Right atrium auricular region (tissue), 2 donors: ENCODE measurements at regions not wholly inside any gene's neighbourhood (a gene's known extent, or its start where the extent isn't known, plus 50 kb on each side); places are given as distances from the start of the nearest gene placed in this dataset.

Experiments used
- DNase-seq: peaks from one replicate; pipeline ENCODE4 v3.0.0-alpha.2; 2019; ENCODE audit warnings: low spot score
- H3K27ac ChIP-seq, 2 donors: fragments of 200-600 bp; sonication (generic); 1 replicate in 1 of 2; 2 replicates in 1 of 2; pipeline ENCODE4 v1.5.1; 2016 to 2019
- H3K27me3 ChIP-seq, 2 donors: fragments of 200-600 bp; sonication (generic); one replicate each; pipeline versions ENCODE4 v1.5.1 to v1.6.0; 2017 to 2019
- H3K36me3 ChIP-seq: fragments of 200-600 bp; sonication (generic); one replicate; pipeline ENCODE4 v1.5.1; 2016
- H3K4me1 ChIP-seq, 2 donors: fragments of 200-600 bp; sonication (generic); one replicate each; pipeline versions ENCODE4 v1.5.1 to v1.6.0; 2017 to 2019
- H3K4me3 ChIP-seq, 2 donors: fragments of 200-600 bp; sonication (generic); 1 replicate in 1 of 2; 2 replicates in 1 of 2; pipeline ENCODE4 v1.5.1; 2017 to 2019; ENCODE audit warnings: mild to moderate bottlenecking in 1 of 2, moderate library complexity in 1 of 2
- H3K9me3 ChIP-seq, 2 donors: fragments of 200-600 bp; sonication (generic); one replicate each; pipeline ENCODE4 v1.5.1; 2019
- CTCF ChIP-seq, 2 donors: fragments of 200-600 bp; sonication (generic); IDR thresholded peaks; one replicate each; pipeline ENCODE4 v1.5.1; 2019; ENCODE audit warnings: antibody characterized with exemption in 2 of 2

GRCh38 chr10:130871406-130871805 is 440.1 kb downstream of the TCERG1L start:
- Histone ChIP-seq H3K9me3 (no peaks in the 10 kb centered on the region), H3K4me1 (no peaks in the 10 kb centered on the region), H3K4me3 (no peak overlapping the region), H3K36me3 (no peaks in the 10 kb centered on the region), H3K27ac (no peak overlapping the region), H3K27me3 (no peaks in the 10 kb centered on the region)
- DNase-seq: no peak
- no peak for TF ChIP-seq CTCF (IDR thresholded peaks at IDR 0.05)

GRCh38 chr10:130873636-130874035 is 437.9 kb downstream of the TCERG1L start:
- Histone ChIP-seq H3K27me3 (no peaks in the 10 kb centered on the region), H3K36me3 (no peaks in the 10 kb centered on the region), H3K27ac (no peak overlapping the region), H3K4me3 (no peak overlapping the region), H3K9me3 (no peaks in the 10 kb centered on the region), H3K4me1 (no peaks in the 10 kb centered on the region)
- no peak for DNase-seq
- no peak for TF ChIP-seq CTCF (IDR thresholded peaks at IDR 0.05)

- no peak overlapping the region for H3K27ac ChIP-seq
- H3K4me1 ChIP-seq: no peaks in the 10 kb centered on the region
- H3K9me3 ChIP-seq: no peaks in the 10 kb centered on the region
- H3K4me3 ChIP-seq: no peak overlapping the region
- DNase-seq: no peak
- H3K27me3 ChIP-seq: no peaks in the 10 kb centered on the region
- no peak for TF ChIP-seq CTCF (IDR thresholded peaks at IDR 0.05)
- H3K36me3 ChIP-seq: no peaks in the 10 kb centered on the region
Measured at GRCh38 chr10:130875116-130875515, 436.4 kb downstream of the TCERG1L start.

- Histone ChIP-seq H3K27ac (no peak overlapping the region), H3K4me3 (no peak overlapping the region), H3K9me3 (no peaks in the 10 kb centered on the region), H3K27me3 (no peaks in the 10 kb centered on the region), H3K36me3 (no peaks in the 10 kb centered on the region), H3K4me1 (no peaks in the 10 kb centered on the region)
- no peak for TF ChIP-seq CTCF (IDR thresholded peaks at IDR 0.05)
- no peak for DNase-seq
Measured at GRCh38 chr10:130875897-130876472, 435.5 kb downstream of the TCERG1L start.

GRCh38 chr10:130877126-130877525 is 434.4 kb downstream of the TCERG1L start:
- no peaks in the 10 kb centered on the region for H3K9me3 ChIP-seq
- H3K27ac ChIP-seq: no peak overlapping the region
- no peaks in the 10 kb centered on the region for H3K4me1 ChIP-seq
- H3K36me3 ChIP-seq: no peaks in the 10 kb centered on the region
- no peak overlapping the region for H3K4me3 ChIP-seq
- no peak for TF ChIP-seq CTCF (IDR thresholded peaks at IDR 0.05)
- H3K27me3 ChIP-seq: no peaks in the 10 kb centered on the region
- DNase-seq: no peak

GRCh38 chr10:130878131-130878530 is 433.4 kb downstream of the TCERG1L start:
- Histone ChIP-seq H3K36me3 (no peaks in the 10 kb centered on the region), H3K27ac (no peak overlapping the region), H3K27me3 (no peaks in the 10 kb centered on the region), H3K4me1 (no peaks in the 10 kb centered on the region), H3K4me3 (no peak overlapping the region), H3K9me3 (no peaks in the 10 kb centered on the region)
- DNase-seq: no peak
- no peak for TF ChIP-seq CTCF (IDR thresholded peaks at IDR 0.05)
